Activated CD8-positive, alpha-beta memory T cell treated with anti-CD3 and anti-CD28 coated beads for 4 hours (primary cell): ENCODE measurements at regions not wholly inside any gene's neighbourhood (a gene's known extent, or its start where the extent isn't known, plus 50 kb on each side); places are given as distances from the start of the nearest gene placed in this dataset.

Experiments used
- DNase-seq, 2 donors: peaks; one replicate each; pipeline ENCODE4 v3.0.0-alpha.2; 2020; ENCODE audit warnings: low read depth in 2 of 2

GRCh38 chr4:13054420-13054970, 429.6 kb downstream of the RAB28 start:
- no peak for DNase-seq

DNA sequence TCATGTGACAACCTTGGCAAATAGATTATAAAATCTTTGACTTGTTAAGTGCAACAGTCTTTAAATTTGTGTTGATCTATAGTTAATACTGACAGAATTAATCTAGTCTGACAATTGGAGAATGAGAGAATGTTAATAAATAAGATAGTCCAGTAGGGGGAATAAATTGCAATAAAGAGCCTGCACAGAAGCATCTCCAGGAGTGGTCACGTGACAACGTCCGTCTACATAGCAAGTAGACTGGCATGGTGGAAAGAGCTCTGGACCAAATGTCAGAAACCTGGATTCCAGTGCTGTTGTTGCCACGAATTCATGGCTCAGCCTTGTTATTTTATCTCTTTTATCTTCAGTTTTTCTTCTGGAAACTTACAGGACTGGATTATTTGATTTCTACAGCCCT, 436.5 kb downstream of the RAB28 start:
- no peak for DNase-seq

DNA sequence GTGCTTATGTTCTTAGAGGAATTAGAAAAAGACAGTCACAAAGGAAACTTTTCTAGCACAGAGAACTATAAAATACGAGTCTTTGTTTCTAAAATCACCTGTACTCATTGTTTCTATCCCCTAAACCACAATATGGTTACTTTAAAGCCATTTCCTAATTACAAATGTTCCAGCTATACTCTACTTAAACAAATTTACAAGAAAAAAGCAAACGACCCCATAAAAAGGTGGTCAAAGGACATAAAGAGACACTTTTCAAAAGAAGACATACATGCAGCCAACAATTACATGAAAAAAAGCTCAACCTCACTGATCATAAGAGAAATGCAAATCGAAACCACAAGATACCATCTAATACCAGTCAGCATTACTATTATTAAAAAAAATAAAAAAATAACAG, 447.3 kb downstream of the RAB28 start:
- DNase-seq = no peak

DNA sequence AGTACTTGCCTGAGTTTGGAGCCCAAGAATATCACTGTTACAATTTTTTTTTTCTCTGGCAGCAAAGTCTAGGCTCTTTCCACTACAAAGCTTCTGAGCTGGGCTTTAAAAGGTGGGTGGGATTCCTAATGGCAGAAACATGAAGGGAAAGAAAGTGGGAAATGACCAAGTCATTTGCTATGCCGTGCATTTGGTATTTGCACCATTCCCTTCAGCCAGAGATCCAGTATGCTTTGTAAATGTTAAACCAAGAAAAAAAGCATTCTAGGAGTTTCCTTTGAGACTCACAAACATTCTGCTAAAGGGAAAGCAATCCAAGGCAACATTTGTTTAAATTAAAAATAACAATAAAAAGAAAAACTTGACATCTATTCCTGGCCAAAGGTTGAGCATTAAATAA, 451.2 kb downstream of the RAB28 start:
- DNase-seq = no peak

DNA sequence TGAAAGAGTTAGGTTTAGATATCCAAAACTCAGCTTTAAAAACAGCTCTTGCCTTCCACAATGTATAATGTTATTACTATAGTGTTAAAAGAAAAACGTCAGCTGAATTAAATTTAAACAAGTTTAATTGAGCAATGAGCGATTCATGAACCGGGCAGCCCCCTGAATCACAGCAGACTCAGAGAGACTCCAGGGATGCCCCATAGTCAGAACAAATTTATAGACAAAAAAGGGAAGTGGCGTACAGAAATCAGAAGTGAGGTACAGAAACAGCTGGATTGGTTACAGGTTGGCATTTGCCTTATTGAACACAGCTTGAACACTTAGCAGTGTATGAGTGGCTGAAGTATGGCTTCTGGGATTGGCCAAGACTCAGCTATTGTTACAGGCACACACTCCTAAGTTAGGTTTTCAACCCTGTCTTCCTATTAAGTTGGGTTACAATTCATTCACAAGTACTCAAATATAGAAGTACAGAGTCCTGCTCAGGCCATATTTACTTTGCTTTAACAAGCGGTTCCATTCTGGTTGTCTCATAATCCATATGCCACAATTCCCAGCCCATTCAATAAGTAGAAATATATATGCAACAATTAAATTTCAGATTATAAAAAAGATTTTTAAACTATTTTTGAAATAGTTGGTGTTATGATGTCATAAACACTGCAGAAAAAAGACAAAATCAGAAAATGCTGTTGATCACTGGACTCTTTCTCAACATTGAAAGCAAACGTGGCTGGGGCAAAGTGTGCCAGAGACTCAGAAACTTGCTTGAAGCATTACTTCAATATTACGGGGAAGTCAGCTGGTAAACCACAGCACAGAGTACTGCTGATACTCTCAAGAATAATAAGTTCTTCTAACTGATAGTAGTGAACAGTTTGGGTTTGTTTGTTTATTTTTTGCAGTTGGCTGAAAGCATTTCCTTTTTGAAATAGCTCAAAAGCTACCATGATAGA, 459.7 kb downstream of the RAB28 start:
- no peak for DNase-seq

DNA sequence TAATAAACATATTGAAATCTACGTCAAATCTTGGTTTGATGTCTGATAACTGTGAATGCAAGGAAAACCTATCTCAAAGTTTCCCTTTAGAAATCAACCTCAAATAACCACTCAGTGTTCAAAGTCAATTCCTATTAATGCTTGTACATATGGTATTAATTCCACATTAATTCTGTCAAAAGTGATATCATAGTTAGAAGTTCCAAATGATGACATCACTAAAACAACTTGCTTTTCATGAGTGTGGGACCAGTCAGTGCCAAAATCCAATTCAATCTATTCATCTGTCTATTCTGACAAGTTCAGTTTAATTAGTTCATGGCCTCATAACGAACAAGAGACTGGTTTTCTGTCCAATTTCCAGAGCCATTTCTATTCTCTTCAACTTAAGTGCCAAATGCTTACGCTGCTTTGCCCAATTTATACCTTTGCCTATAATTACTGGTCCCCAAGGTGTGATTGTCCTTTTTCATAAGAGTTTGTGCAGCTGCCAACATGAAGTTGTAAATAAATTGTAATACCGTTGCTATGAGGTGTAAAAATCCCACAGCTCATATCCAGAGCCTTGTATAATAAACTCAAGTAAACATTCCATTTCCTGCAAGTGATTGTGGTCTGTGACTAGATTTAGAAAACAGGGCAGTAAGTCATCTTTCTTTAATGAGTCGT, 476.2 kb downstream of the RAB28 start:
- DNase-seq = no peak

DNA sequence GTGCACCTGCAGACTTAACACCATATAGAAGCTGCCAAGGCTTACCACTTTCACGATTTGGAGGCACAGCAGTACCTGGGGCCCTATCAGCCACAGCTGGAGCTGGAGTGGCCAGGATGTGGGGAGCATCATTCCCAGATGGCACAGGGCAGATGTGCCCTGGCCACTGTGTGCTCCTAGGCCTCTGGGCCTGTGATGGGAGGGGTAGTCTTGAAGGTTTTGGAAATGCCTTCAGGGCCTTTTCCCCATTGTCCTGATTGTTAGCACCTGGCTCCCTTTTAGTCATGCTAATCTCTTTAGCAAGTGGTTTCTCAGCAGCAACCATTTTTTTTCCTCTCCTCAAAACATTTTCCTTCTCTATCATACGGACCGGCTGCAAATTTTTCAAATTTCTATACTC, 490.2 kb downstream of the RAB28 start:
- DNase-seq = no peak

GRCh38 chr4:12987284-12987683, 496.9 kb downstream of the RAB28 start:
- DNase-seq = no peak

- DNase-seq = no peak
These were observed 504.3 kb downstream of the RAB28 start for GRCh38 chr4:12979797-12980196.

DNA sequence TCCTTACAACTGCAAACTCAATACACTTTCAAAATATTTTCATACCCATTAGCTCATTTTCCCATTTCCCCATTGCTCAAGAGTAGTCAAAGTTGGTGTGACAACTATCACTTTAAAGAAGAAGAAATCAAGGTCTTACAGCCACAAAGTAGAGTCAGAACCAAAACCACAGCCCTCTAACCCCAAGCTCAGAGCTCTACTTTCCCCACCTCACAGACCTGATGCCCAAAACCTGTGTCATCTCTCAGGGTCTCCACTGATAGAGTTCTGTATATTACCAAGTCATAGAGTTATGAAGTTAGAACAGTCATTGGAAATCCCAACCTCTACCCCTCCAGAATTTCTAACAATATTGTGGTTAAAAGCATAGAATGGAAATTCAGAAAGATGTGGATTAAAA, 505.8 kb downstream of the RAB28 start:
- no peak for DNase-seq

DNA sequence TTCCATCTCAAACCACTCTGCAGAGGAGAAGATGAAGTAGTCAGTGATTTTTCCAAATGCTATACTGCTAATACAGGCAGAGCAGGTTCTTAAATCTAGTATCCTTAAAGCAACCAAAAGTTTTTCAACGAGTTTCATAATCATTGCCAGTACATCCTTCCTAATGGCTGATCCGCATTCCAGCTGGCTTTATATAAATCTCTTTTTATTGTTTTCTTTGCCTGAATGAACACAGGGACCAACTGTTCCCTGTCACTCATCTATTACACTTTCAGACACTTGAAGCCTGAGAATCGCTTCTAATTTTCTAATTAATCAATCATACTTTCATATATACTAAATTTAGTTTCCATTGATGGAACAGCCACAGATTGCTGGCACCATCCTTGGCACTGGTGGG, 508.6 kb downstream of the RAB28 start:
- no peak for DNase-seq

DNA sequence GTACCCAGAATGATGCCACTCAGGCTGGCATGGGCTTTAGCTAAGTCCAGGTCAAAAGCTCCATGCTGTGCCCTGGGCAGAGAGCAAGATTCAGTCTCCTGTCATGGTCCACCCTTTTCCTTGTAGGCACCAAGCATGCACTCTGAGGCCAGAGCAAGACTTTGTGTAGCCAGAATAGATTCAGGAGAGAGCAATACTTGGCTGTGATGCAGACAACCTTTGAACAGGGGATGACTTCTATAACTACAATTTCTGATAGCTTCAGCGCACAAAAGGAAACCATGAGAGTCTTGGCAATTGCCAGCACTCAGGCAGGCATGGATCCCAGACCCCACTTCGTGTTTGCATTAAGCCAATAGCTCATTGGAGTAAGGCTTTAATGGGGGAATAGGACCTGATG, 510.6 kb downstream of the RAB28 start:
- no peak for DNase-seq

DNA sequence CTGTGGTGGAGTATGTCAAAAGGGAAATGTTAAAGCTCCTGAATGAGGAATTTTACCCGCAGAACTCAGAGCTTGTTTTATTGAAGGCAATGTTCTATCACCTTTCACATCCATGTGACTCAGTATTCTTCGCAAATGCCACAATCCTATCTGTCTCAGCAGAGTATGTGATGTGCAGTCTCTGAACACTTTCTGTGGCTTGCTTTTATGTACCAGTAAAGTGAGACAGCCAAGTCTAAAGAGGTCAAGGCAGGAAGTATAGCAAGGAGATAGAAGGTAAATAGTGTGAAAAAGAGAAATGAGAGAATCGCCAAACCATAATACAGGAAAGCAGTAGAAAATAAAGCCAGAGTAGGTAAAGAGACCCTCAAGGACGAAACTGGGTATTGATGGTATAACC, 515.8 kb downstream of the RAB28 start:
- no peak for DNase-seq

DNA sequence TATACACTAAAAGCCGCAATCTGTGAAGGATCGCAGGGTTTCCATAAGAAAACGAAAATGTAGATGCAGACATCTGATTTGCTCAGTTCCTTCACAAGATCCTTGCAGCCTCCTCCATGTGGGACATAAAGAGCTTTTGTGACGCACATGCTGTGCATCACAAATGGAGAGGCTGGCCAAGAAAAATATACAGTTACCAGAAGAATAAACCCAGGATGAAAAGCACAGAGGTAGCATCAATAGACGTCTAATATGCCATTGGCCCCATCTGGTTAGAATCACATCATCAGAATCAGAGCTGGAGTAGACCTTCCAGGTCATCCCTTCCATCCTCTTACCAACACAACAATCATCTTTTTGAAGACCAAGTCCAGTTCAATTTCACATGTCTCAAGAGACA, 517.4 kb downstream of the RAB28 start:
- DNase-seq = no peak

DNA sequence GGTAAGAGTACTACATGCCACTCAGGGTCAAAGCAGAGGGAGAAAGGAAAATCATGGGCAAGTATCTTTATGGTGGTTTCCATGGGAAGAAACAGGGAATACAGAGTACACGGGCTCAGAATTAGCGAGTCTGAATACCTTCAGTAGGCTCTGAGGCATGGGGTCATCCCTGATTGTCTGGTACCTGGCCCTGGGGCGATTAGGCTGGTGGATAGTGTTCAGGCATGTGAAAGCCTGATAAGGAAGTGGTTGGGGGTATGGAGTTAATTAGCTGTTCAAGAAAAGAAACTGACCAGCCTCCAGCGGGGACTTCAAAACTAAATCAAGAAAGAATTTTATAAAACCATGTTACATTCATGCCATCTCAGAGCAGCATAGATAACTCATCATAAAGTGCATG, 518.8 kb downstream of the RAB28 start:
- DNase-seq = no peak

DNA sequence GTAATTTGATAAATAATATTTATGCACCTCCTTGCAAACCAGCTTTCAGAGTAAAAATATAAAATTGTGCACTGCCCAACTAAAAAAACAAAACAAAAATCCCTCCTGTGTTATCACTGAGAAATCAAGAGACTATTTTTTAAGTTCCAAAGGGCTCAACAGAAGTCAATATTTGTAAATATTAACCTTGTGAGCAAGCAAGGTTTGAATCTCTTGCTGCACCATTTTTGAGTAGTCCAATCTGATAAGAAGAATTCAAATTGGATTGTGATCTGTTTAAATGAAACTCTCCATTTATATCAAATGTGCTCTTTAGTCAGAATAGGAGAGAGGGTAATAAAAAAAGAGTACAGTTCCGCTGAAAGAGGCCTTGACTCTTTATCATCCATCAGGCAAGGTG, 520.2 kb downstream of the RAB28 start:
- no peak for DNase-seq

GRCh38 chr4:12963291-12963690, 520.8 kb downstream of the RAB28 start:
- no peak for DNase-seq

GRCh38 chr4:12961713-12962112, 522.4 kb downstream of the RAB28 start:
- no peak for DNase-seq

GRCh38 chr4:12958436-12958835, 525.7 kb downstream of the RAB28 start:
- DNase-seq = no peak

DNA sequence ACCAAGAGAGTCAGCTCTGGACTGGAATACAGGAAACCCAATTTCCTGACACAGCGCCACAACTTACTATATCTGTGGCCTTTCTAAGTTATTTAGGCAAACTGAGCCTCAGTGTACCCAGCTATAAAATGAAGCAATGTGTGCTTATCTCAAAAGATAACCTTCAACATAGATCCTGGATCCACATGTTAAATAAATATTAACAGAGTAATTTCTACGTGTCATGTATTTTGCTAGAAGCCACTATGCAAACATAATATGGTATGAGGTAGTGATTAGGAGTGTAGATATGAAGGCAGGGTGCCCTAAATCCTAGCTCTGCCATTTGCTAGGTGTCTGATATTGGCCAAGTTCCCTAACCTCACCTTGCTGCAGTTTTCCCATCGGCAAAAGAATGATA, 527.0 kb downstream of the RAB28 start:
- DNase-seq = no peak

DNA sequence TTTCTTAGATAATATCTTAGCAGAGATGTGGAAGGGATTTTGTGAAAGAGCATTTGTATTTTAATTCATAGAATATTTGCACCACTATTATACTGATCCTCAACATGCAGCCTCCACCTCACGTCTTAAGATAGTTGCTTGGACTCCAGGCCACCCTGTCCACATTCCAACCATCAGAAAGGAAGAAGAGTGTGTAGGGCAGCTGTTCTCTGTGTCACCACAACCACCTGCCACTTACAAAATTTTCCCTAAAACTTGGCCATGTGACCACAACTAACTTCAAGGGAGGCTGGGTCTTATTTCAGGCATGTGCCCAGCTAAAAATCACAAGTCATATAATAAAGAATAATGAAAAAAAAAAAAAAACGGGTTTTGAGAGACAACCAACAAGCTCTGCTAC, 528.1 kb downstream of the RAB28 start:
- no peak for DNase-seq

DNA sequence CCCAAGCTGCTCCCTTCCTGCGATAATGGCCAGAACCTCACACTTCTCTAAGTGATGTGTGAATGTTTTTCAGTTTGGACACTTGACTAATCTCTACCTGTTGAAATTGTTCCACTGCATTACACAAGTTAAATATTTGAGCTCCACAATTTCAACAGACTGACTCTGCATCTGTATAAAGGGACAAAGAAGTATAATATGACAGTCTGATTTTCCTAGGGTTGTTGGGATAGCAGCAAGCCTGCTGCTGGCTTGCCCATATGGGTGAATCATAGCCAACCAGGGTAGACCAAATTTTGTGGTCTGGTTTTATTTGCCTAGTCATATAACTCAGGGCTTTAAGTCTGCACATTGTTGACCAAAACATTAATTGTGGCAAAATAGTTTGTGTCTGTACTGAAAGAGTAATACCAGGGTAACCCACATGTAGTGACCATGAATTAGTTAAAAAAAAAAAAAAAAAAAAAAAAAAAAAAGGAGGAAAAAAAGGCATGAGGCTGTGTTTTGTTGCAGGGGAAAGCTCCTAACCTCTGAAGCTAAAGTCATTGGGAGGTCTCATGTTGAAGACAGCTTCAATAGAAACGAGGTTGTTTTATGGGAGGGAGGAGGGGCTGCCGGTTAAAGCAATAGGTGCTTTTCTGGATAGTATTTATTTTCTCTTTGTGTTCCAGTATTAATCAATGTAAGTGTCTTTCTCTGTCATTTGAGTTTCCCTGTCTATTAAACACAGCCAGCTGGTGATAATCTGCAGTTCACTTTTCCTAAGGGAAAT, 534.2 kb downstream of the RAB28 start:
- no peak for DNase-seq
